ENCODE measurements at regions not wholly inside any gene's neighbourhood (a gene's known extent, or its start where the extent isn't known, plus 50 kb on each side); places are given as distances from the start of the nearest gene placed in this dataset.
"Not testable (repeated sequence)": the region's sequence is repeated elsewhere in the genome, so short reads cannot be mapped to it uniquely, and the experiment has no call there.

GRCh38 chr2:3104958-3105813 is 272.4 kb downstream of the EIPR1 start (continued):
- TF ChIP-seq MAX (CRISPR knock-in tag; IDR thresholded peaks at IDR 0.05), result peak; percentile 73
- TF ChIP-seq CC2D1A (IDR thresholded peaks at IDR 0.05), result peak; percentile 18; the same call in 1 of the 2 replicates
- TF ChIP-seq CTBP1 (IDR thresholded peaks at IDR 0.05; ENCODE audit: borderline replicate concordance), result peak; percentile 30; the same call in 1 of the 2 replicates
- TF ChIP-seq HDAC1 (IDR thresholded peaks at IDR 0.05), result 0 out of 4 replicates have a peak, but pooled peaks of 1 of the 2 experiments have one; percentile 29
- peak; percentile 72 for TF ChIP-seq NCOR1 (IDR thresholded peaks at IDR 0.05)
- peak; percentile 88 for TF ChIP-seq CBFA2T2 (conservative IDR thresholded peaks at IDR 0.05)
- TF ChIP-seq TEAD4 (IDR thresholded peaks at IDR 0.05; ENCODE audit: low read length), result peak; percentile 55
- not testable (repeated sequence) for TF ChIP-seq TEAD4 (CRISPR knock-in tag; IDR thresholded peaks at IDR 0.05; ENCODE audit: borderline replicate concordance)
- TF ChIP-seq NFIC (IDR thresholded peaks at IDR 0.05), result peak; percentile 69

- ATAC-seq (no peak), DNase-seq (ENCODE audit: extremely low read depth in 1 of 4, low spot score in 3 of 4) (peak in 1 of 4 experiments; percentile 7), FAIRE-seq (no peak)
- in situ Hi-C loops (cut with MboI), result no loop called here
- Histone ChIP-seq H3K27ac (ENCODE audit: extremely low read depth, low read depth, low read length) (no peak overlapping the region), H3K36me3 (ENCODE audit: control insufficient read depth, insufficient read depth, low read length) (no peaks in the 10 kb centered on the region), H3K79me2 (ENCODE audit: control insufficient read depth, insufficient read depth, low read length) (no peaks in the 10 kb centered on the region), H4K20me1 (replicated peaks; ENCODE audit: control insufficient read depth, insufficient read depth, low read length) (0 out of 2 replicates have a peak, but pooled peaks cover 6% of the 10 kb centered on the region), H3K9me1 (ENCODE audit: control insufficient read depth, insufficient read depth, low read length) (peaks cover 4% of the 10 kb centered on the region), H3K9ac (ENCODE audit: insufficient read depth in 1 of 2, low read depth in 2 of 2, low read length in 2 of 2) (no peak overlapping the region), H3K4me3 (no peak overlapping the region), H3K4me1 (replicated peaks in 1 of 2; ENCODE audit: control insufficient read depth in 2 of 2, insufficient read depth in 2 of 2, low read length in 2 of 2) (peaks cover 4 to 18% of the 10 kb centered on the region in 2 experiments; a peak in 4 of 5 replicates), H3K27me3 (ENCODE audit: control insufficient read depth in 2 of 2, insufficient read depth in 2 of 2, low read length in 2 of 2) (peaks cover 51 to 81% of the 10 kb centered on the region in 2 experiments), H2AFZ (ENCODE audit: low read depth, low read length) (no peak overlapping the region), H3K9me3 (replicated peaks; ENCODE audit: control insufficient read depth, insufficient read depth, low read depth, low read length) (no peaks in the 10 kb centered on the region), H3K4me2 (ENCODE audit: insufficient read depth, low read length) (no peak overlapping the region)
- under 1% methylated on average over 11 of the region's 11 CpGs for WGBS (ENCODE audit: insufficient coverage, low coverage, missing lambda C conversion rate)
- CTCF ChIA-PET (ENCODE audit: low intra/inter-chr PET ratio), result no interaction called here
- BruUV-seq (replicated peaks), result no TSS peak
- POLR2A ChIA-PET, result no interaction called here
- TF ChIP-seq MBD1 (CRISPR knock-in tag; IDR thresholded peaks at IDR 0.05), result no peak
- TF ChIP-seq JUNB (CRISPR knock-in tag; conservative IDR thresholded peaks at IDR 0.05), result no peak
- no peak for TF ChIP-seq SNAPC5 (CRISPR knock-in tag; IDR thresholded peaks at IDR 0.05)
- no peak for TF ChIP-seq ZNF217 (CRISPR knock-in tag; IDR thresholded peaks at IDR 0.05)
- TF ChIP-seq FOXA1 (IDR thresholded peaks at IDR 0.05; ENCODE audit: borderline replicate concordance), result no peak
- no peak for TF ChIP-seq HMG20A (CRISPR knock-in tag; conservative IDR thresholded peaks at IDR 0.05)
- no peak for TF ChIP-seq EHMT2 (IDR thresholded peaks at IDR 0.05)
- no peak for TF ChIP-seq ARNT (IDR thresholded peaks at IDR 0.05)
- no peak for TF ChIP-seq CC2D1A (IDR thresholded peaks at IDR 0.05)
- TF ChIP-seq PPARD (CRISPR knock-in tag; IDR thresholded peaks at IDR 0.05), result no peak
- no peak for TF ChIP-seq FOSL1 (tag; conservative IDR thresholded peaks at IDR 0.05)
- intact Hi-C loops (cut with micrococcal nuclease), result no loop called here
Observed at GRCh38 chr2:3104261-3104660, 273.4 kb downstream of the EIPR1 start.

Data from K562 (cell line).